ENCODE measurements at regions not wholly inside any gene's neighbourhood (a gene's known extent, or its start where the extent isn't known, plus 50 kb on each side); places are given as distances from the start of the nearest gene placed in this dataset.

DNA sequence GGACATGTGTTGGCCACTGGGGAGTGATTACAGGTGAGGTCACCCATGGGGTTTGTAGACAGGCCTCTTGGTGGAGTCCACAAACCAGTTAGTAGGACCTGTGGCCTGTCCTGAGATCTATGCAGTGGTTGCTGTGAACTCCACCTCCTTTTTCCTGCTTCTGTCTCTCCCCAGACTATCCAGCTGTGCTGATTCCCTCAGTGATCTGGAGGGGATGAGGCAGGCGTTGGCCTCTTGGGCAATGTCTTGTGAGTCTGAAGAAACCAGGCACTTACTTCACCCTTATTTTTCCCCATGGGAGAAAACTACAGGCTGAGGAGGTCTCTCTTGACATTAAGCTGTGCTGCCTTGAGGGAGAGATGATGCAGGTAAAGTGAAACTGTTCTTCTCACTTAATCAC is 257.2 kb upstream of the PRICKLE1 start:
- no peak overlapping the region for H2BK120ac ChIP-seq (ENCODE audit: low read depth, low read length)

DNA sequence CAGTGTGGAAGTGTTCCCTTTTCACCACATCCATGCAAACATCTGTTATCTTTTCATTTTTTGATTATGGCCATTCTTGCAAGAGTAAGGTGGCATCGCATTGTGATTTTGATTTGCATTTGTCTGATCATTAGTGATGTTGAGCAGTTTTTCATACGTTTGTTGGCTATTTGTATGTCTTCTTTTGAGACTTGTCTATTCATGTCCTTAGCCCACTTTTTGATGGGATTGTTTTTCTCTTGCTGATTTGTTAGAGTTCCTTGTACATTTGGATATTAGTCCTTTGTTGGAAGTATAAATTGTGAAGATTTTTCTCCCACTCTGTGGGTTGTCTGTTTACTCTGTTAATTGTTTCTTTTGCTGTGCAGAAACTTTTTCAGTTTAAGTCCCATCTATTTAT is 244.5 kb upstream of the PRICKLE1 start:
- Histone ChIP-seq H3K27ac (ENCODE audit: low read length, poor library complexity, severe bottlenecking) (no peak overlapping the region), H2AFZ (ENCODE audit: low read depth, low read length) (no peak overlapping the region), H2BK12ac (ENCODE audit: low read length in 2 of 2) (no peak overlapping the region), H2BK15ac (ENCODE audit: low read depth, poor library complexity, severe bottlenecking) (no peak overlapping the region), H3K9ac (ENCODE audit: low read length) (no peak overlapping the region), H2BK120ac (ENCODE audit: low read depth, low read length) (no peak overlapping the region), H3K4me1 (ENCODE audit: control insufficient read depth, insufficient read depth, low read depth, low read length) (no peaks in the 10 kb centered on the region), H3K4me2 (ENCODE audit: low read length, poor library complexity, severe bottlenecking) (no peak overlapping the region), H2BK5ac (ENCODE audit: low read depth, low read length, poor library complexity, severe bottlenecking) (no peak overlapping the region), H4K91ac (ENCODE audit: low read length) (no peak overlapping the region), H3K4me3 (ENCODE audit: insufficient read depth in 1 of 2, low read depth in 1 of 2, low read length in 2 of 2) (no peak overlapping the region), H2AK5ac (ENCODE audit: low read length, severe bottlenecking) (no peak overlapping the region), H3K9me3 (ENCODE audit: control insufficient read depth, low read length) (peaks cover 7% of the 10 kb centered on the region), H3K18ac (ENCODE audit: low read depth in 1 of 2, low read length in 2 of 2) (no peak overlapping the region), H3K27me3 (ENCODE audit: control insufficient read depth in 1 of 2, insufficient read depth in 1 of 2, low read length in 2 of 2) (no peaks in the 10 kb centered on the region), H3K23ac (ENCODE audit: low read length in 2 of 2) (no peak overlapping the region), H3K36me3 (ENCODE audit: control insufficient read depth in 1 of 2, insufficient read depth in 2 of 2, low read depth in 1 of 2, low read length in 2 of 2) (no peaks in the 10 kb centered on the region), H3K79me1 (replicated peaks; ENCODE audit: low read length, poor library complexity, severe bottlenecking) (no peaks in the 10 kb centered on the region), H4K8ac (ENCODE audit: low read length) (no peak overlapping the region), H3K14ac (ENCODE audit: low read length in 2 of 2) (no peak overlapping the region), H3K4ac (ENCODE audit: low read depth in 1 of 2, low read length in 2 of 2) (no peak overlapping the region)
- no peak for DNase-seq
- 93% methylated on average over 2 of the region's 2 CpGs for WGBS

More for the DNA sequence above, 257.2 kb upstream of the PRICKLE1 start:
- Histone ChIP-seq H3K9me3 (ENCODE audit: control insufficient read depth, low read length) (peaks cover 5% of the 10 kb centered on the region), H4K8ac (ENCODE audit: low read length) (no peak overlapping the region), H2BK5ac (ENCODE audit: low read depth, low read length, poor library complexity, severe bottlenecking) (no peak overlapping the region), H3K4me3 (ENCODE audit: insufficient read depth in 1 of 2, low read depth in 1 of 2, low read length in 2 of 2) (no peak overlapping the region), H3K18ac (ENCODE audit: low read depth in 1 of 2, low read length in 2 of 2) (no peak overlapping the region), H3K27ac (ENCODE audit: low read length, poor library complexity, severe bottlenecking) (no peak overlapping the region), H2AFZ (ENCODE audit: low read depth, low read length) (no peak overlapping the region), H3K79me1 (replicated peaks; ENCODE audit: low read length, poor library complexity, severe bottlenecking) (no peaks in the 10 kb centered on the region), H3K4me1 (ENCODE audit: control insufficient read depth, insufficient read depth, low read depth, low read length) (no peaks in the 10 kb centered on the region), H2BK15ac (ENCODE audit: low read depth, poor library complexity, severe bottlenecking) (no peak overlapping the region), H2AK5ac (ENCODE audit: low read length, severe bottlenecking) (peak overlapping the region; percentile 7), H2BK12ac (ENCODE audit: low read length in 2 of 2) (no peak overlapping the region), H3K4ac (ENCODE audit: low read depth in 1 of 2, low read length in 2 of 2) (no peak overlapping the region), H3K9ac (ENCODE audit: low read length) (no peak overlapping the region), H3K4me2 (ENCODE audit: low read length, poor library complexity, severe bottlenecking) (no peak overlapping the region), H3K23ac (ENCODE audit: low read length in 2 of 2) (no peak overlapping the region), H3K27me3 (ENCODE audit: control insufficient read depth in 1 of 2, insufficient read depth in 1 of 2, low read length in 2 of 2) (no peaks in the 10 kb centered on the region), H4K91ac (ENCODE audit: low read length) (no peak overlapping the region), H3K36me3 (ENCODE audit: control insufficient read depth in 1 of 2, insufficient read depth in 2 of 2, low read depth in 1 of 2, low read length in 2 of 2) (no peaks in the 10 kb centered on the region), H3K14ac (ENCODE audit: low read length in 2 of 2) (no peak overlapping the region)
- peak; percentile 61 for DNase-seq
- WGBS = 83% methylated on average over 1 of the region's 1 CpG

DNA sequence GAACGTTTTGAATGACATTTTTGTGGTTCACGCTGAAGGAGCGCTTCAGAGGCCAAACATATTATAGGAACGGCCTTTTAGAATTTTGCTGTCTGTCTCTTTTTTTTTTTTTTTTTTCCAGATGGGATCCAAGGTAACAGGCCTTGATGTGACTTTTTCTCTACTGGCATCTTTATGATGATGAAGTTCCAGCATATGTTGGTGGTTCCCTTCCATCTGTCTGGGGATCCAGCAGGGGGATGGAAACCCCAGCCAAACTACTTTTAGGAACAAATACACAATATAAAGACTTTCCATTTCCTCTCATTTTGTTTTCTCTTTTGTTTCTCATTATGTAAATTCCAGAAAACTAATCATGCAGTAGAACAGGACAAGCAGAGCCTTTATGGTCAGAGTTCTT is 239.3 kb upstream of the PRICKLE1 start:
- no peak overlapping the region for H2AK5ac ChIP-seq (ENCODE audit: low read length, severe bottlenecking)
- no peak overlapping the region for H3K4me2 ChIP-seq (ENCODE audit: low read length, poor library complexity, severe bottlenecking)

DNA sequence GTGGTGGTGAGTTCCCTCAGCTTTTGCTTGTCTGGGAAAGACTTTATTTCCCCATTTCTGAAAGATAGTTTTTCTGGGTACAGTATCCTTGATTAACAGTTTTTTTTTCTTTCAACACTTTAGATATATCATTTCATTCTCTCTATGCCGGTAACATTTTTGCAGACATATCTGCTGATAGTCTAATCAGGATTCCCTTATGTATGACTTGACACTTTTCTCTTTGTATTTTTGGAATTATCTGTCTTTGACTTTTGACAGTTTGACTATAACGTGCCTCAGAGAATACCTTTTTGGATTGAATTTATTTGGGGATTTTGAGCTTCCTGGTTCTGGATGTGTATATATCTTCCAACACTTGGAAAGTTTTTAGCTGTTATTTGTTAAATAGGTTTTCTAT is 234.8 kb upstream of the PRICKLE1 start:
- no peak overlapping the region for H3K4me2 ChIP-seq (ENCODE audit: low read length, poor library complexity, severe bottlenecking)
- H2BK12ac ChIP-seq (ENCODE audit: low read length in 2 of 2) = no peak overlapping the region
- H2BK15ac ChIP-seq (ENCODE audit: low read depth, poor library complexity, severe bottlenecking) = no peak overlapping the region
- H4K91ac ChIP-seq (ENCODE audit: low read length) = no peak overlapping the region
- H3K27me3 ChIP-seq (ENCODE audit: control insufficient read depth in 1 of 2, insufficient read depth in 1 of 2, low read length in 2 of 2) = no peaks in the 10 kb centered on the region
- H4K8ac ChIP-seq (ENCODE audit: low read length) = no peak overlapping the region
- no peak overlapping the region for H3K9ac ChIP-seq (ENCODE audit: low read length)
- H2AFZ ChIP-seq (ENCODE audit: low read depth, low read length) = no peak overlapping the region
- H3K36me3 ChIP-seq (ENCODE audit: control insufficient read depth in 1 of 2, insufficient read depth in 2 of 2, low read depth in 1 of 2, low read length in 2 of 2) = no peaks in the 10 kb centered on the region
- H3K18ac ChIP-seq (ENCODE audit: low read depth in 1 of 2, low read length in 2 of 2) = no peak overlapping the region
- H3K23ac ChIP-seq (ENCODE audit: low read length in 2 of 2) = no peak overlapping the region
- H2BK120ac ChIP-seq (ENCODE audit: low read depth, low read length) = no peak overlapping the region
- H3K9me3 ChIP-seq (ENCODE audit: control insufficient read depth, low read length) = peaks cover 3% of the 10 kb centered on the region
- WGBS = no CpG with 5 or more reads among the region's 2 CpGs
- no peaks in the 10 kb centered on the region for H3K4me1 ChIP-seq (ENCODE audit: control insufficient read depth, insufficient read depth, low read depth, low read length)
- no peak overlapping the region for H2BK5ac ChIP-seq (ENCODE audit: low read depth, low read length, poor library complexity, severe bottlenecking)
- no peak overlapping the region for H2AK5ac ChIP-seq (ENCODE audit: low read length, severe bottlenecking)
- H3K4ac ChIP-seq (ENCODE audit: low read depth in 1 of 2, low read length in 2 of 2) = no peak overlapping the region
- no peaks in the 10 kb centered on the region for H3K79me1 ChIP-seq (replicated peaks; ENCODE audit: low read length, poor library complexity, severe bottlenecking)
- no peak overlapping the region for H3K14ac ChIP-seq (ENCODE audit: low read length in 2 of 2)
- no peak overlapping the region for H3K4me3 ChIP-seq (ENCODE audit: insufficient read depth in 1 of 2, low read depth in 1 of 2, low read length in 2 of 2)
- DNase-seq = no peak
- H3K27ac ChIP-seq (ENCODE audit: low read length, poor library complexity, severe bottlenecking) = no peak overlapping the region

More for the DNA sequence above, 239.3 kb upstream of the PRICKLE1 start:
- Histone ChIP-seq H3K18ac (ENCODE audit: low read depth in 1 of 2, low read length in 2 of 2) (no peak overlapping the region), H2BK15ac (ENCODE audit: low read depth, poor library complexity, severe bottlenecking) (no peak overlapping the region), H3K4me1 (ENCODE audit: control insufficient read depth, insufficient read depth, low read depth, low read length) (no peaks in the 10 kb centered on the region), H4K91ac (ENCODE audit: low read length) (no peak overlapping the region), H3K79me1 (replicated peaks; ENCODE audit: low read length, poor library complexity, severe bottlenecking) (no peaks in the 10 kb centered on the region), H2BK5ac (ENCODE audit: low read depth, low read length, poor library complexity, severe bottlenecking) (no peak overlapping the region), H3K36me3 (ENCODE audit: control insufficient read depth in 1 of 2, insufficient read depth in 2 of 2, low read depth in 1 of 2, low read length in 2 of 2) (no peaks in the 10 kb centered on the region), H3K27ac (ENCODE audit: low read length, poor library complexity, severe bottlenecking) (no peak overlapping the region), H3K27me3 (ENCODE audit: control insufficient read depth in 1 of 2, insufficient read depth in 1 of 2, low read length in 2 of 2) (no peaks in the 10 kb centered on the region), H3K9ac (ENCODE audit: low read length) (no peak overlapping the region), H2BK12ac (ENCODE audit: low read length in 2 of 2) (no peak overlapping the region), H2BK120ac (ENCODE audit: low read depth, low read length) (no peak overlapping the region), H2AFZ (ENCODE audit: low read depth, low read length) (no peak overlapping the region), H3K23ac (ENCODE audit: low read length in 2 of 2) (no peak overlapping the region), H4K8ac (ENCODE audit: low read length) (no peak overlapping the region), H3K4me3 (ENCODE audit: insufficient read depth in 1 of 2, low read depth in 1 of 2, low read length in 2 of 2) (no peak overlapping the region), H3K9me3 (ENCODE audit: control insufficient read depth, low read length) (peaks cover 5% of the 10 kb centered on the region), H3K4ac (ENCODE audit: low read depth in 1 of 2, low read length in 2 of 2) (no peak overlapping the region), H3K14ac (ENCODE audit: low read length in 2 of 2) (no peak overlapping the region)
- DNase-seq = no peak
- WGBS = 96% methylated on average over 4 of the region's 4 CpGs
